Stimulated activated naive CD4-positive, alpha-beta T cell treated with Interleukin-2 at 50 U/mL for 16 hours (primary cell): ENCODE measurements at regions not wholly inside any gene's neighbourhood (a gene's known extent, or its start where the extent isn't known, plus 50 kb on each side); places are given as distances from the start of the nearest gene placed in this dataset.
A peak's percentile ranks its signal among the peaks of the same experiment; 100 is the strongest.

ENCODE experiments used
- DNase-seq: peaks from one replicate; lab custom pipeline; 2025; lab: John Stamatoyannopoulos, UW

DNA sequence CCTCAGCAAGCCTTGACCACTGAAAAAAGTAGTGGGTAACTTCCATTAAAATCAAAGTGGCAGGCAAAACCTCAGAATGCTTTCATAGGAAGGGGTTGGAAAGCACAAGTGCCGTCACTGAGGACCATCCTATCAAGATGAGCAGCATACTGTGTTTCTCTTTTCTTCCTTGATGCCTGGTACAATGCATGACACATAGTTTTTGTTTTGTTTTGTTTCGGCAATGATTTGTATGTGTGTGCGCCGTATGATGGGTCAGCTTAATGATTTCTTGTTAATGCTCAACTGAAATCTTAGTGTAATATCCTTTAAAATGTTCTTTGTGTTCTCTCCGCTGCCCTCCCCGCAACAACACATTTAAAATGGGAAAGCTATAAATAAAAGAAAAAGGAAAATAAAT is 476.4 kb upstream of the KCNMB2 start:
- DNase-seq, result no peak

DNA sequence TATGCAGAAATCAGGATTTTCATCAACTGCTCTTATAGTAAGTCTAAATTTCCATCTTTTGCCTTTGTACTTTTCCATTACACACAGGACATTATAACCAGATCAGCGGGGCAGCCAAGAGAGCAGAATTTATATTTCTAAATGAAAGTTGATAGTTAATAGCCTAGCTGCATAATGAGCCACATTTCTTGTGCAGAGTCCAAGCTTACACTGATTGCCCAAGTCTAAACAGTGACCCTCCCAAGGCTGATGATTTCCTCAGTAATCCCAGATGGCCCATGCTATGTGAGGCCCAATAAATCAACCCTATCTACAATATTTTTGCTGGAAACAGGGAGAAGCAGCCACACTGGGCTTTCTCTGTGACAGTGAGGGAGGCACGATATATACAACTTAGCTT is 475.8 kb upstream of the KCNMB2 start:
- DNase-seq, result no peak

DNA sequence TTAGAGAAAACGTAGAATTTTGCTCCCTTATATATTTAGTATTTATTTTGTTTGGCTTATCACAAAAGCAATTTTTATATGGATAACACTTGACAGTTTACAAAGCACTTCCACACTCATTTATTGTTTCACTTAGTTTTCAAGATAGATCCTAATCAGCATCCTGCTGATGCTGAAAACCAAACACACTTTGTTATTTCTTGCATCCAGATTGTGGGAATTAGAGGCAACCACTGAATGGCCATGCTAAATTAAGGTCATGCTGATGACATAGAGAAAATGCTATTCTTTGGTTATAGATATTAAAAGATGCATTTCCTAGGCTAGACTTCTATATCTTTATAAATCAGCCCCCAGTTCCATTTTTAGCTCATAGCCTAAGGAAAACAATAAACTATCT is 474.1 kb upstream of the KCNMB2 start:
- DNase-seq, result no peak

DNA sequence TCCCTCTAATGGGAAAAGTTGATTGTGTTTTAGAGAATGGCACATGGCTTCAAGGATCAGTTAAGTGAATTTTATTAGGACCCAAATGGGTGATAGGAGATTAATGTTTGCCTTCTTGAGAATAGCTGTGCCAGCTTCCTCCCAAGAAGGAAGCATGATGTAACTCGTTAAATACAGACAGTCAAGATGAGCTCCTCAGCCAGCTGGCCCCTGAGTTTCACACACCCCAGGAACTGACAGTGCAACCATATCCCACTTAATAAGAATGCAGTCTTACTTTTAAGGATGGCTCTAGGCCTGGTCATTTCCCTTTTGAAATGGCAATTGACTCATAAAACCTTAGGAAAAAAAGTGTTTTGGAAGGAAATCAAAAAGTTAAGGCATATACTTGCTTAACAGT is 472.8 kb upstream of the KCNMB2 start:
- no peak for DNase-seq

DNA sequence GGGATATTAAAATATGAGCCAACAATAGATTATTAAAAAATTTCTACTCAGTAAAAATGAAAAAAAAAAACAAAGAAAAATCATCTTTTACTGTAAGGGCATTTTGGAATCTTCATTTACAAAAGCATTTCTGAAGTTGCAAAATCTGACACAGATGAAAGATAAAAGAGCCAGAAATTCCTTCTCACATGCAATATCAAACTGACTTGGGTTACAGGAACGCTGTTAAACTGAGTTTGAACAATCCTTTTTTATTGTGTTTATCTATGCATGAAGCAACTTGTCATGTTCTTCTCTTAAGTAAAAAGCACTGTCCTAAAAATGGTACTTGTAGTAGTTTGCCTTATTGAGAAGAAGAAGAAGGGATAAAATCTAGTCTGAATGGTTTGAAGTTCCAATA is 468.5 kb upstream of the KCNMB2 start:
- no peak for DNase-seq

DNA sequence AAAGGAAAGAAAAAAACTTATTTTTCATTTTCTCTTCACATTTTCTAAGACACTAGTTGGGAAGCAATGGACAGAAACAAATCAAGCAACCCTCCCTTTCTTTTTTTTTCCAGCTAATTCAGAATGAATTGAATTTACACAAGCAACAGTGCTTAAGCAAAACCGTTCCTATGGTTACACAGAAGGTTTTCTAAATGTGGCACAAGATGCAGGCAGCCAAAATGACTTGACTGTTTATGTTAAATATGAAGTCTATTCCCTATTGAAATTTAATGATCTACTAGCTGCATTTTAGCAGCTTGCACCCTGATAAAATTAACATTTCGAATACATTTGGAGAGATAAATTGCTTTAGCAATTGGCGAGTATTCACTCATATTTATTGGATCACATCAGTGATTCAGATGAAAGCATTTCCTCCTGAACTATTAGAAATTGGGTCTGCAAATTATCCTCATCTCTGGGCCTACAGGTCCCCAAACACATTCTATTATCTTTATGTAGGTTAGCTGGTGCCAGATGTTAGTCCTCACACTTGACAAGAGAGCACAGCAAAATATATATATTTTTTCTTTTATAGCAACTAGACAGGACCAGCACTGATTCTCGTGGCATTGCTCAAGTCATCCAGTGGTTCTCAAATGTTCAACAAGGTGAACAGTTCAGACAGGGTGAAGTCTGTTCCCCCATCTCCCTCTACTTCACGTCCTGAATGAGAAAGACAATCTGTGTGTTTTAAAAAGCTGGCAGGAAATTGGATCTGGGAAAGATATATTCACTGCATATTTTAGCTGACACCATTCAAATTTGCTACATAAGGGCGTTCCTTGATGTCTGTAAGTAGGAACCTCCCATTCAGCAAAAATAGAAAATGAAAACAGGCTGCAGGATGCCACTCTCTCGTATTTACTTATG is 463.6 kb upstream of the KCNMB2 start:
- DNase-seq, result no peak

DNA sequence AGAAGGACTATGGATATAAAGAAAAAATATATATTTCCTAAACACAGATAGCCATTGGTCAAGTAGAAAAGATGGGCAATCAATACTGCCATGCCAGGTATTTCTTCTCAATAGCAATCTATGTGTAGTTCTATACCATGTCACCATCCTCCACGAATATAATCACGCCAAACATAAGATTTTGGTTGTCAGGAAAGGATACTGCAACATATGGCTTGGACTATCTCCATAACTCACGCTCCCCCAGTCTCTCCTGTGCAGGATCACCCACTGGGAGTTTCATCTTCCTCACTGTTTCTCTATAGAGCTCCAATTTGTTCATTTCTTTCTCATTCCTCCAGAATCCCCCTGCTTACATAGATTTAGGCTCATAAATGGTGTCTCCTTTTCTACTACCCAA is 462.9 kb upstream of the KCNMB2 start:
- DNase-seq, result no peak

DNA sequence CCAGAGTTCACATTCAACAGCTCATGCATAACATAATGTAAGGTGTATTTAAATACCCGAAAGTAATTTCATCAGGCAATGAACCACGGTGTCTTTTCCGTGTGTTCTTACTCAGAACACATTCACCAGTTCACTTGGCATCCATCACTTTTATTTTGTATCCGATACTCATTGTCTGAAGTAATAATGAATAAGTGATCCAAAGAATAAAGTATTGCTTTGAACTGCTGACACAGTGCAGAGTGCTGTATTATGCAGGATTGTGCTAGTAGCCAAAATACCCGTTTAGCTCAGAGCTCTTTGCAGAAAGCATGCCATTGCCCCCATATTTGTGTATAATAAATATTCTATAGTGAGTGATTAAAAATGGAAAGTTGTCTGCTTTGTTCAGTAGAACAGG is 460.9 kb upstream of the KCNMB2 start:
- DNase-seq, result no peak

DNA sequence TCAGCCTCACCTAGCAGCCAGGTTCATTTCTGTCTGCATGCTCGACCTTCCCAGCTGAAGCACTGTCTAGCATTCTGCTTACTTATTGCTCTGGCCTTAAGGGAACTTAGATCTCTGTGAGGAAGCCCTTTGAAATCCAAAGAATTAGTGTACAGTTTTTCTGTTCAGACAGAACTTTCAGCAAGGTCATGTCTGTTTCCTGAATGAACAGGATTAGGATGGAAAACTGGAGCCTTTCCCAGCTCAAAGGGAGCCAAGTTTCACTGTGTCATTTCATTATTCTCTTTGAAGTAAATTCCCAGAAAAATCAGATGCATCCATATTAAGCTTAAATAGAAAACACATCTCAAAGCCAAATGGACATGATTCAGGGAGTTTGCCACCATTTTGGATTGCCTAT is 457.3 kb upstream of the KCNMB2 start:
- no peak for DNase-seq

DNA sequence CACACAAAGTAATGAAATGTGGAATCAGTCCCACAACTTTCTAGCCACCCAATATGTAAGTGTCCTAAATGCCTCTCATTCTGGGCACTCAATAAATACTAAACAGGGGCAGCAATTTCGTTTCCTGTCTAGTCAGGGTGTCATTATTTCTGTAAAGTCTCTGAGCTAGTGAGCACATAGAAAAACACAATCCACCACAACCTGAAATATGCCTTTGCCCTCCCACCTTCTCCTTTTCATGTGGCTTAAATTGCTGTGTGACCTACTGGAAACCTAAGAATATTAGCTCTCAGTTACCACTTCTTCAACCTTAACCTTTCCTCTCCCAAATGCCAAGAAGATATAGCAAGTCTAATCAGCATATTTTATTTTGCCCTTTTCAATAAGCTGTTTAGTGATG is 456.3 kb upstream of the KCNMB2 start:
- no peak for DNase-seq

DNA sequence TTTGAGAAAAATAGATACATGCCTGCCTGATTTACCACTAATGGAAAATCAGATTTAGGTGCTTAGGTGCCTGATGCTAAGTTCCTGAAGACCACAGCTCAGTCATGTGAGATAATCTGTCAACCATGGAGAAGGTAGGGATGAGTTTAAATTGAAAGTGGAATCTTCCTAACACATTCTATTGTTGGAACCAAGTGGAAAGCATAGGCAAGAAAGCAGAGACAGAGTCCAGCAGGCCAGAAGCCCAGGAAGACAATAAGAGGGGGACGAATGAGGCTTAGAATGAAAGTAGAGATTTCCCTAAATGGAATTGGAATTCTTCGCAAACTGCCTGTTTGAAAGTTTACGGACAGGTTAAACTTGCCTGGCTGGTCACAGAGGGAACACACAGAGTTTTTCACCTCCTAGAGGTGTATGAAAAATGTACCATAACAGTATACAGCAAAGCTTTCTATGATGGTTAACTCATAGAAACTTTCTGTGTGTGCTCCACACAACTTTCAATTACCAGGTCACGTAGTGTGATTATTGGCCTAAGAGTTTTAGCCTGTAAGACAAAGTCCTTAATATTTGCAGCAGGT is 453.8 kb upstream of the KCNMB2 start:
- DNase-seq, result no peak

DNA sequence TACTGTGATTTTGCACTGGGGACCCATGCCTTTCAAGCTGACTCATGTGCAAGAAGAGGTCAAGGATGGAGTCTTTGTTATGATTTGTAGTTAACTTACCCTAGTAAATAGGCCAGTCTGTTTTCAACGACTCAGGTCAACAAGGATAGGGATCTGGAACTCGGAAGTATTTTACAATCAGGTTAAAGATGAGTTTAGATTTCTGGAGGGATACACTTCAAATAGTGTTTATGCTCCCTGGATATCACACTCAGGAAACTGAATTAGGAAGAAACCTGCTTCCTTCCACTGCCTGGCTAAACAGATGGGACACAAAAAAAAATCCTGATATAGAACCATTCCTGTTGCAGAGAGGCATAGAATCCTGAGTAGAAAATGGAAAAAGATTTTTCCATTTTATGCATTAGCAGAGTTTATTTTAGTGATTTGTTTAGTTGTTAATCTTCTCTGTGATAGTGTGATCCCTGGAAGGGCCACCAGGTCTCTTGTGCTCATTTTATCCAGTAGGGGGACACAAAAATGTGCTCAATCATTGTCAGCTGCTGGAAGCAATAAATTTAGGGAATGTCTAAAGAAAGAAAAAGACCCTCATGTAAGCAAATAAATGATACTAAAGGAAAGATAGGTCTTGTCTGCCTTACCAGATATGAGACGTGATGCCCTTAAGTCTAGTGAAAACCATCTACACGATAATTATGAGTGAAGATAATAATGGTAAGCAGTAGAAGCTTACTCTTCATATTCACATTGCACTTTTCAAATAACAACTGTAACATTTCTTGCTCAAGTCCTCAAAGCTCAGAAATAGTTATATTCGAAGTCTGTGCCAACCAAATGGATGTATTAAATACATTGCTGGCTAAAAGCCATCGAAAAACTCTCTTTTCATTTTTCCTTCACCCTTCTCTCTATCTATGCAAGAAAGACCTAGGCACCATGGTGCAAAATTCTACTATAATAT is 452.1 kb upstream of the KCNMB2 start:
- DNase-seq, result no peak

DNA sequence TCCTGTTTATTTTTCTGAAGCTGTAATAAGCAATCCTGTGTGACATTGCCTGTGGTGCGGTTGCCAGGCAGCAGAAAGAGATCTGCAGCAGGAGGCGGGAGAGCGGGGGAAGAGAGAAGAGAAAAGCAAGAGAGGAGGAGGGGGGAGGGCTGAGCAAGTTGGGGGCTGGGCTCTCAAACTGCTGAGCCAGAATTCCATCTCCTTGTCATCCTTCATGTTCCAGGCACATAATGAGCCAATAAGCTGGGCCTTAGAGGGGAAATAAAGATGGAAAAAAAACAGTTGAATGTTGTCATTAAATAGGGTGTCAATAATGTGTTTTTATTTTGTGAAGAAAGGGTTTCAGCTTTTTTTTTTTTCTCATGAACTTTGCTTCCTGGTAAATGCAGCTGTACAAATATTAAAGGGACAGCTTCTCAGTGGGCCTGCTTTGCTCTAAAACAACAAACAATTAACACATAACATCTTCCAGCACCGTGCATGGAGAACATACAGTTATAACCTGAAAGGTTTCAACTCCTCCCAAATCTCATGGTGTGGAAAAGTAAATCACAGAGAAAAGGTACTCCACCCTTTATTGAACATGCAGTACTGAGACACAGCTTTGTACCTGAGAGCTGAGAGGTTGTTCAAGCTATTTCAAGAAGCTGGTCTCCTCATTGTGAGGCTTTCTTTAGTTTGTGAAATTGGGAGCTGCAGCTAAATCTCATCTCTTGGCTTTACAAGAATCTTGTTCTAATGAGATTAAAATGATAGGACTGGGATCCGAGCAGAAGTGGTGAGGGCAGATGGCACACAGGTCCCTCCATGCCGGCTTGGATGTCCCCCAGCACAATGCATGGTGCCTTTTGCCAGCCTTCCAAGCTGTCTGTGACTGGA is 451.1 kb upstream of the KCNMB2 start:
- peak; percentile 7 for DNase-seq

DNA sequence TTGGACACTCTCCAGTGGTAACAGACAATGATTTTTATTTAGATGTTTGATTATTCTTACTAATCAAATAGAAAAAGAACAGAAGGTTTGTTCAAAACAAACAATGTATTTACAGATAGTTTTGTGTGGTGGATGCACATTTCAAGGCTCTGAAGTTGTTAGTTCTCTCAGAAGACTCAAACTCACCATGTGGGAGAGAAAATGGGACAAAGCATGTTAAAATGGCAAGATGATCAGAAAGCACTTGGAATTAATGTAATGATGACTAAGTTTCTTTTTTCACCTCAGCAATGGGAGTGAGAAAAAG is 450.5 kb upstream of the KCNMB2 start:
- no peak for DNase-seq

DNA sequence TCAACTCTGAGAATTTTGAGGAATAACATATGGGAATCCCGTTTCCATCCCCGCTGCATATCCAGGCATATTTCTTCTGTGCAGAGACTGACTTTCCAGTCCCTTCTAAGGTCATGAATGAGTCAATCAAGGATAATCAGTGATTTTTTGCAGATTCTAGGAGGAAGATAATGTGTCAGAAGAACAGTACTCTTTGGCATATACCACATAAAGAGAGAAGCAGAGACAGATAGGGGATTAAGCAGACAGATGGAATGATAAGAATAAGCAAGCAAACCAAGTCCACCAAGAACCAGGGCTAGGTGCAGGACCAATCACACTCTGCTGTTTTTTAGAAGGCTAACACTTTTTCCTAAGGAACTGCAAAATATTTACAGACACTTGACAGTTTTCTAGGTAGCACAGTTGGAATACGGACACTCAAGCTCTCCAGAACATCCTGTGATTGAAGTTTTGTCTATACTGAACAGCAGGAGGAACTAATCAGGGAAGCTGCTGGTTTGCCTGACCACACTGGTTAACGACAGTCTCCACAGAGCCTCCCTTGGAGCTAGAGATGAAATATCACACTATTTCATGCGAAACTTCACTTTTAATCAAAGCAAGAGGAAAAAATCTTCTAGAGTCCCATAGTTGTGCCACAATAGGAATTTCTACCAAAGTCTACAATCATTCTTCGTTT is 450.0 kb upstream of the KCNMB2 start:
- DNase-seq, result no peak

DNA sequence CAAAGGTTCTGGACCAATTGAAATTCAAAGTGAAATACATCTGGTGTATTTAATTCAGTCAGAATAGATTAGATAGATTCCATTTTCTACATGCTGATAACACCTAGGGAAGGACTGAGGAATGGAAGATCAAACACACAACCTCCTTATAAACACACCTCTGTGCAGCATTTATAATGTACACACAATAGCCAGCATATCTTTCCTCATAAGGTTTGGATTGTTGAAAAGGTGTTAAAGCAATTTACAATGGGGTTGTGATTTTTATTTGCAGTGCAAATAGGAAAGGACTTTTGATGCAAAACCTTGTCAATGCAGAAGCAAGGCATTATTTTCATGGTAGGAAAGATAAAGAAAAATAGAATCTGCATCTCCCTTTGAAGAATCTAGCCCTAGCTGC is 448.9 kb upstream of the KCNMB2 start:
- no peak for DNase-seq

DNA sequence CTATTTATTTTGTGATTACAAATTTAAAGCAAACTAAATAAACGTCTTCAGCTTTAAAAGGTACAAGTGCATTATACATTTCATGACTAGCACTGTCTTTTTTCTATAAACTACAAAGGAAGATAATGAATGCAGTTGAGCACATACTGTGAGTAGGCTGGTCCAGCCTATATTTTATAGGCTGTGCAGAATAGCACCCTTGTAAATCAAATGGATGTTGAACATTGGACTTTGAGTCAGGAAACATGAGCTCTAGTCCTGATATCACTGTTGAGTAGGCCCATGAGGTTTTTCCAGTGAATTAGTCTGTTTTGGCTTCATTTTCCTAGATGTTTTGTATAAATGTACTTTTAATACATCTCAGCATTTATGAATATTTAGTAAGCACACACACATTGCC is 447.3 kb upstream of the KCNMB2 start:
- DNase-seq, result no peak

DNA sequence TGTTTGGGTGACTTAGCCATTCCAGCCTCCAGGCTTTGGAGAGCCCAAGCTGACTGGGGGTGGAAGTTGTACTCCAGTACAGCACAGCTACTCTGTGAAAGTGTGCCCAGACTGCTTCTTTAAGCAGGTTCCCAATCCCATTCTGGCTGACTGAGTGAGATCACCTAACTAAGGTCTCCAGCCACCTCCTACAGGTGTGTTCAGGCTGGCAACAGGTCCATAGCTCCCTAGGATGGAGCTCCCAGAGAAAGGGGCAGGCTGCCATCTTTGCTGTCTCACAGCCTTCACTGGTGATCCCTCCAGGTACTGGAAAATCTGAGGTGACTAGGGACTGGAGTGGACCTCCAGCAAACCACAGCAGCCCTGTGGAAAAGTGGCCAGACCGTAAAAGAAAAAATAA is 445.3 kb upstream of the KCNMB2 start:
- DNase-seq, result no peak

DNA sequence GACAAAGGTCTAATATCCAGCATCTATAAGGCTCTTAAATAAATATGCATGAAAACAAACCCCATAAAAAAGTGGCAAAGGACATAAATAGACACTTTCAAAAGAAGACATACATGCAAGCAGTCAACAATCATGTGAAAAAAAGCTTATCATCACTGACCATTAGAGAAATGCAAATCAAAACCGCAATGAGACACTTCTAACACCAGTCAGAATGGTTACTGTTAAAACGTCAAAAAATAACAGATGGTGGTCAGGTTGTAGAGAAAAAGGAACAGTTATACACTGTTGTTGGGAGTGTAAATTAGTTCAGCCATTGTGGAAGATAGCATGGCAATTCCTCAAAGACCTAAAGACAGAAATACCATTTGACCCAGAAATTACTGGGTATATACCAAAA is 440.7 kb upstream of the KCNMB2 start:
- DNase-seq, result no peak

DNA sequence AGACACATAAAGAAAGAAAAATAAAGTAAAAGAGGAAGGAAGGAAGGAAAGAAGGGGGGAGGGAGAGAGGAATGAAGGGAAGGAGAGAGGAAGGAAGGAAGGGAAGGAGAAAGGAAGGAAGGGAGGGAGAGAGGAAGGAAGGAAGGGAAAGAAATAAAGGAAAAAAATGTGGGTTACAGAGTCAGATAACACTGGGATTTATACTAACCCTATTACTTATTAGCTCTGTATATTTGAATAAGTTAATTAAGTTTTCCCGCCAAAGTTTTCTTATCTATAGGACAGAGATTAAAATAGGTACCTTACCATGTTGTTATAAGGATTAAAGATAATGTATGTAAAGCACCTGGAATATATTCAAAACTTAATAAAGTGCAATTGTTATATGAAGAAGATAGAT is 439.3 kb upstream of the KCNMB2 start:
- no peak for DNase-seq

DNA sequence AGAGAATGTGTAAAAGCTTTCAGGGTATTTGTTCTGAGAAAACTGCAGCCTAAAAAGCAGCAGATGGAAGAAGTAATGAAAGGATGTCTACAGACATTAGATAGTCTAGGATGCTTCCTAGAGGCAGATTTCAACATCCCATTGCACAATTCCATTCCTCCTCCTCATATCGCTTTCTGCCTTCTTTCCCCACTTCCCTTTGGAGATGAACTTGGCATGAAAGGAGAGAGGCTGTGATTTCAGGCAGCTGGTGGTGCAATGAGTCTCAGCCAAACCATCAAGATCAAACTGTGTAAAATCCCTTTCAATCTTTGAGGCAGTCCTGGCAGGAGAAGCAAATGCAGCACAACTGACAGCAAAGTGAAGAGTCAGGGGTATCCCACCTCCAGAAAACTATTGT is 438.7 kb upstream of the KCNMB2 start:
- no peak for DNase-seq
